ENCODE measurements at regions not wholly inside any gene's neighbourhood (a gene's known extent, or its start where the extent isn't known, plus 50 kb on each side); places are given as distances from the start of the nearest gene placed in this dataset.

DNA sequence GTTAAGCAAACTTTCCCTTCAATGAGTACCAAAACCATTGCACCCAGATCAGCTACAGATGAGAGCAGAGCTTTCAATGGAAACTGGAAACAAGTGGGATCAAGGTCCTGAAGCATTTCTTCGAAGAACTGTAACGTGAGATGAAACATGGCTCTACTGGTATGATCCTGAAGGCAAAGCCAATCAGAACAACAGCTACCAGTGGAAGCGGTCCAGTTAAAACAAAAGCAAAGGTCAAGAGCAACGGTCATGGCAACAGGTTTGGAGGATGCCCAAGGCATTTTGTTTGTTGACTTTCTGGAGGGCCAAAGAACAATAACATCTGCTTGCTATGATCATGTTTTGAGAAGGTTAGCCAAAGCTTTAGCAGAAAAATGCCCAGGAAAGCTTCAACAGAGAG lies 137.9 kb upstream of the CPSF6 start:
- DNase-seq = peak; percentile 28 to 86 (median 58)
- no peaks in the 10 kb centered on the region for H3K36me3 ChIP-seq
- no peaks in the 10 kb centered on the region for H3K27me3 ChIP-seq
- H3K4me1 ChIP-seq = peaks cover 0 to 21% (median 6%) of the 10 kb centered on the region in 4 donors
- no peak for TF ChIP-seq POLR2A (IDR thresholded peaks at IDR 0.05)
- TF ChIP-seq, protein P1, sequence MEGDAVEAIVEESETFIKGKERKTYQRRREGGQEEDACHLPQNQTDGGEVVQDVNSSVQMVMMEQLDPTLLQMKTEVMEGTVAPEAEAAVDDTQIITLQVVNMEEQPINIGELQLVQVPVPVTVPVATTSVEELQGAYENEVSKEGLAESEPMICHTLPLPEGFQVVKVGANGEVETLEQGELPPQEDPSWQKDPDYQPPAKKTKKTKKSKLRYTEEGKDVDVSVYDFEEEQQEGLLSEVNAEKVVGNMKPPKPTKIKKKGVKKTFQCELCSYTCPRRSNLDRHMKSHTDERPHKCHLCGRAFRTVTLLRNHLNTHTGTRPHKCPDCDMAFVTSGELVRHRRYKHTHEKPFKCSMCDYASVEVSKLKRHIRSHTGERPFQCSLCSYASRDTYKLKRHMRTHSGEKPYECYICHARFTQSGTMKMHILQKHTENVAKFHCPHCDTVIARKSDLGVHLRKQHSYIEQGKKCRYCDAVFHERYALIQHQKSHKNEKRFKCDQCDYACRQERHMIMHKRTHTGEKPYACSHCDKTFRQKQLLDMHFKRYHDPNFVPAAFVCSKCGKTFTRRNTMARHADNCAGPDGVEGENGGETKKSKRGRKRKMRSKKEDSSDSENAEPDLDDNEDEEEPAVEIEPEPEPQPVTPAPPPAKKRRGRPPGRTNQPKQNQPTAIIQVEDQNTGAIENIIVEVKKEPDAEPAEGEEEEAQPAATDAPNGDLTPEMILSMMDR (IDR thresholded peaks at IDR 0.05) = no peak
- H3K9me3 ChIP-seq = no peaks in the 10 kb centered on the region
- peak; percentile 89 to 98 (median 93) for ATAC-seq
- 25% methylated on average over 4 of the region's 4 CpGs for WGBS (ENCODE audit: insufficient coverage, low coverage, low lambda C conversion rate, missing lambda C conversion rate)
- no peak overlapping the region for H3K4me3 ChIP-seq
- H3K27ac ChIP-seq = peak overlapping the region in 2 of 3 donors; percentile 72 to 77
- intact Hi-C loops (cut with DNase I) = no loop called here

DNA sequence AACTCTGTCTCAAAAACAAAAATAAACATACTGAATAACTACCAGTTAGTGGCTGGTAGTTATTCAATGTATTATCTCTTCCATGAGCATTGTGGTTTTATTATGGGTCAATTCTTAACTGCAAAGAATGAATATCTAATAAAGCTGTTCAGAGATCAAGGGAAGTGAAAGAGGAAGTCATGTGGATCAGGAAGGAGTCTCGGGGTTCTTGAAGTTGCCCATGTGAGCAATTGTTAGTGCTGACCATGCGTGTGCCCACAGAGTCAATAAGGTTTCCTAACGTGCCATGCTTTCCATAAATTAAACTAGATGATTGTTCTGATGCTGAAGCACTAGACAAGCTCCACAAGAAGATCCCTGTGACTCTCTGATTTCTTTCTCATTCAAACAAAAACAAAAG lies 136.5 kb upstream of the CPSF6 start:
- WGBS (ENCODE audit: insufficient coverage, low coverage, low lambda C conversion rate, missing lambda C conversion rate) = 66% methylated on average over 3 of the region's 3 CpGs
- H3K9me3 ChIP-seq = no peaks in the 10 kb centered on the region
- no peaks in the 10 kb centered on the region for H3K36me3 ChIP-seq
- ATAC-seq (peak in 1 of 4 donors; percentile 7), DNase-seq (no peak)
- TF ChIP-seq POLR2A (IDR thresholded peaks at IDR 0.05) = no peak
- TF ChIP-seq, protein P1 (IDR thresholded peaks at IDR 0.05) = no peak
- H3K27me3 ChIP-seq = no peaks in the 10 kb centered on the region
- H3K27ac ChIP-seq = no peak overlapping the region
- intact Hi-C loops (cut with DNase I) = no loop called here
- peaks cover 0 to 29% (median 7%) of the 10 kb centered on the region in 4 donors for H3K4me1 ChIP-seq
- H3K4me3 ChIP-seq = no peak overlapping the region

DNA sequence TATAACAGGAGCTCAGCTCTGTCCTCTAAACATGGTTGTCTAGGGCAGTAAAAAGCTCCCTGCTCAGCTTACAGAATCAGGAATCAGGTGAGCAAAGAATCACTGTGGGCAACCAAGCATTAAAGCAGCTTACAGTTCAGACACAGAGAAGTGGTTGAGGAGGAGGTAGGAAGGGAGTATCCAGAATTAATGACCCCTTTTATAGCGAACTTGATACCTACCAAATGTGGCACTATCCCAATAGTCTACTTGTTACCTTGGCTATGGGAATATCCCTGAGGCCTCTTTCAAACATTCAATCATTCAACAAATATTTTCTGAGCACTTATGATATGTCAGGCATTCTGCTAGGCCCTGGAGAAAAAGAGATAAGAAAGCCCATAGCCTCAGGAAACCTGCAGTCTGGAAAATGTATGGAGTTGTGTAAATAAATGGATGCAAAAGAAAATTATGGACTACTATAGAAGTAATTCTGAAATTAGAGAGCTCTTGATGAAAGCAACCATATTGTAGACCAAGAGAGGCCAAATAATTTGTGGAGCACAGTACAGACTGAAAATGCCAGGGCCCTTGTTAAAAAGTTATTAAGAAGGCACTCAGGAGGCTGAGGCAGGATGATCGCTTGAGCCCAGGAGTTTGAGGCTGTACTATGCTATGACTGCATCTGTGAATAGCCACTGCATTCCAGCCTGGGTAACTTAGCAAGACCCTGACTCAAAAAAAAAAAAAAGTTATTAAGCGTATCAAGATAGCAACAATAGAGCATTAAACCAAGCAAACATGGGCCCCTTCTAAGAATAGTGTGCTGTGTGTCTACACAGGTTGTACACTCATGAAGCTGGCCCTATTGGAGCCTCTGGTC lies 134.0 kb upstream of the CPSF6 start:
- intact Hi-C loops (cut with DNase I) = no loop called here
- no peak overlapping the region for H3K4me3 ChIP-seq
- TF ChIP-seq POLR2A (IDR thresholded peaks at IDR 0.05) = no peak
- TF ChIP-seq, protein P1 (IDR thresholded peaks at IDR 0.05) = no peak
- H3K9me3 ChIP-seq = no peaks in the 10 kb centered on the region
- no peaks in the 10 kb centered on the region for H3K27me3 ChIP-seq
- H3K36me3 ChIP-seq = no peaks in the 10 kb centered on the region
- H3K4me1 ChIP-seq = peaks cover 0 to 37% (median 11%) of the 10 kb centered on the region in 4 donors
- ATAC-seq (no peak), DNase-seq (no peak)
- H3K27ac ChIP-seq = no peak overlapping the region
- 82% methylated on average over 3 of the region's 3 CpGs for WGBS (ENCODE audit: insufficient coverage, low coverage, low lambda C conversion rate, missing lambda C conversion rate)

DNA sequence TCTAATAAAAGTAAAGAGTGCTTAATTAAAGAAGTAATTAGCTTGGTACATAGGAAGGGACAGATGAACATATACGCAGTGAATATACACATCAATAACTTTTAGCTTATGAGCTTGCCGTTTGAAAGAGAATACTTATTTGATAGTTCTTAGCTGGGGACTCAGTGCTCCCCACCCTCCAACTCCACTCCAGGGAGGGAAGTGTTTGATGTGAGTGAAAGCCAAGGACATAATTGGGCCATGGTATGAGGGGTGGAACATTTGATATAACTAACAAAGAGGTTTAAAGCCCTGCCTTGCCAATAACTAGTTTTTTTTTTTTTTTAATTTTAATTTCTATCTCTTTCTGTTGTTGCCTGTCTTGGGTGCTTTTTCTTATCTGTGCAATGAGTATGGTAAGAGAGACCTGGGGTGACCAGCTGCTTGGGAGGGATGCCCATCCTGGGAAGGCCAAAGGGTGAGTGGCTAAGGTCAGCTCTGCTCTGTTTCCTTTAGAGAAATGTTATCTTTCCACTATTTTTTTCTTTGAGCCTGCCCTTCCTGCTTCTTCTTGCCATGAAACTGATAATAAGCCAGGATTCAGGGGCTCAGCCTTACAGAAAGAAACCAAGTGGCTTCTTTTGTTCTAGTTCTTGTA lies 132.8 kb upstream of the CPSF6 start:
- DNase-seq (no peak), ATAC-seq (peak; percentile 19 to 39 (median 34))
- H3K4me3 ChIP-seq = no peak overlapping the region
- H3K36me3 ChIP-seq = no peaks in the 10 kb centered on the region
- no peaks in the 10 kb centered on the region for H3K27me3 ChIP-seq
- WGBS (ENCODE audit: insufficient coverage, low coverage, low lambda C conversion rate, missing lambda C conversion rate) = 92% methylated on average over 2 of the region's 2 CpGs
- intact Hi-C loops (cut with DNase I) = no loop called here
- no peaks in the 10 kb centered on the region for H3K9me3 ChIP-seq
- no peak overlapping the region for H3K27ac ChIP-seq
- H3K4me1 ChIP-seq = peaks cover 0 to 28% (median 9%) of the 10 kb centered on the region in 4 donors
- no peak for TF ChIP-seq POLR2A (IDR thresholded peaks at IDR 0.05)
- TF ChIP-seq, protein P1 (IDR thresholded peaks at IDR 0.05) = no peak
